ENCODE measurements at regions not wholly inside any gene's neighbourhood (a gene's known extent, or its start where the extent isn't known, plus 50 kb on each side); places are given as distances from the start of the nearest gene placed in this dataset.

DNA sequence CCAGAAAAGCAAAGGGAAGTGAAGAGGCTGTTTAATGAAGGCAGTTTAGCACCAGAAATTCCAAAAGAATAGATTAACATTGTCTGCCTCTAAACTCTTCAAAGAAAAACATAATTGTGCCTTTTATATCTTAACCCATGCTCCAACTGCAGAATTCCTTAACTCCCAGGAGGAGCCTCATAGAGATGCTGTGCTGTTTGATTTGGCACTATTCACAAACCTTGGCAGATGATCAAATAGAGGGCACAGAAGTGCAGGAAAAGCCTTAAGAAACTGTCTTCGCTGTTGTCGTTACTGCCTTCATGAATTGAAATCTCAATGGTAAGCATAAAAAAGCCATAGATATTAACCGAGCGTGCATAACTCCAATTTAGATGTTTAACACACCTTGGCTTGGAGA, 124.1 kb upstream of the MPPED2 start:
- TF ChIP-seq CTCF (conservative IDR thresholded peaks at IDR 0.05; ENCODE audit: low read depth, low read length) (no peak), EZH2 (IDR thresholded peaks at IDR 0.05; ENCODE audit: low read length, unreplicated experiment) (no peak), EZH2phosphoT487 (IDR thresholded peaks at IDR 0.05; ENCODE audit: borderline replicate concordance, low read length) (no peak)

All from PC-3 (cell line).